Inflammatory macrophage (primary cell): ENCODE measurements at regions not wholly inside any gene's neighbourhood (a gene's known extent, or its start where the extent isn't known, plus 50 kb on each side); places are given as distances from the start of the nearest gene placed in this dataset.
"Not testable (repeated sequence)": the region's sequence is repeated elsewhere in the genome, so short reads cannot be mapped to it uniquely, and the experiment has no call there.

Experiments
- DNase-seq, 2 donors: peaks; one replicate each; pipeline ENCODE4 v3.0.0-alpha.2; 2020 to 2022

- DNase-seq = no peak
These were observed 216.6 kb upstream of the GRM7 start for GRCh38 chr3:6644070-6644929.

- DNase-seq = no peak
These were observed 206.2 kb upstream of the GRM7 start for GRCh38 chr3:6654670-6655069.

- DNase-seq = no peak
These were observed 205.6 kb upstream of the GRM7 start for GRCh38 chr3:6655275-6655674.

GRCh38 chr3:6657591-6657990 is 203.3 kb upstream of the GRM7 start:
- no peak for DNase-seq

GRCh38 chr3:6667354-6667753 is 193.6 kb upstream of the GRM7 start:
- no peak for DNase-seq

- no peak for DNase-seq
These were observed 189.6 kb upstream of the GRM7 start for GRCh38 chr3:6671363-6671762.

- no peak for DNase-seq
These were observed 181.4 kb upstream of the GRM7 start for GRCh38 chr3:6679510-6679909.

- DNase-seq = no peak
These were observed 180.7 kb upstream of the GRM7 start for GRCh38 chr3:6680119-6680806.

- DNase-seq = no peak
These were observed 163.6 kb upstream of the GRM7 start for GRCh38 chr3:6697285-6697684.

- no peak for DNase-seq
These were observed 163.2 kb upstream of the GRM7 start for GRCh38 chr3:6697722-6698121.

GRCh38 chr3:6704817-6705216 is 156.1 kb upstream of the GRM7 start:
- not testable (repeated sequence) for DNase-seq

- no peak for DNase-seq
These were observed 154.1 kb upstream of the GRM7 start for GRCh38 chr3:6706777-6707176.

- no peak for DNase-seq
These were observed 151.7 kb upstream of the GRM7 start for GRCh38 chr3:6709178-6709577.

- DNase-seq = no peak
These were observed 146.0 kb upstream of the GRM7 start for GRCh38 chr3:6714962-6715361.

- no peak for DNase-seq
These were observed 144.5 kb upstream of the GRM7 start for GRCh38 chr3:6716420-6716819.

- DNase-seq = no peak
These were observed 143.6 kb upstream of the GRM7 start for GRCh38 chr3:6717026-6717943.

- no peak for DNase-seq
These were observed 140.9 kb upstream of the GRM7 start for GRCh38 chr3:6719999-6720398.

- DNase-seq = no peak
These were observed 139.4 kb upstream of the GRM7 start for GRCh38 chr3:6721491-6721890.

- DNase-seq = no peak
These were observed 137.7 kb upstream of the GRM7 start for GRCh38 chr3:6723205-6723604.

- DNase-seq = no peak
These were observed 134.1 kb upstream of the GRM7 start for GRCh38 chr3:6726811-6727210.

- no peak for DNase-seq
These were observed 128.1 kb upstream of the GRM7 start for GRCh38 chr3:6732807-6733206.

- DNase-seq = no peak
These were observed 127.1 kb upstream of the GRM7 start for GRCh38 chr3:6733699-6734394.

GRCh38 chr3:6734395-6734746 is 126.5 kb upstream of the GRM7 start:
- DNase-seq = no peak
